PC-9 (cell line): ENCODE measurements at regions not wholly inside any gene's neighbourhood (a gene's known extent, or its start where the extent isn't known, plus 50 kb on each side); places are given as distances from the start of the nearest gene placed in this dataset.

Experiments
- BruUV-seq: library from RNA; stranded (reverse); fragments of 400-500 nt; replicated peaks from 2 replicates; lab custom pipeline; 2021; lab: Mats Ljungman, UMichigan
- CTCF ChIA-PET: fragments of 300-600 bp; sonication (Branson Sonifier 250); formaldehyde crosslinking; loops from one replicate; lab custom pipeline; 2022; ENCODE audit warnings: antibody characterized with exemption; lab: Charles Lee
- POLR2A ChIA-PET: fragments of 300-600 bp; sonication (Branson Sonifier 250); formaldehyde crosslinking; loops from one replicate; lab custom pipeline; 2022; ENCODE audit warnings: antibody characterized with exemption; ENCODE audit not compliant: unreplicated experiment; lab: Charles Lee
- DNase-seq, 2 experiments: peaks; one replicate each; pipeline versions ENCODE4 v3.0.0 to v3.0.0-alpha.2; 2015 to 2022; ENCODE audit warnings: mixed read lengths in 1 of 2
- H2AFZ ChIP-seq: fragments of 200-600 bp; sonication (generic); 2 replicates; pipeline ENCODE4 v1.8.1; 2017; ENCODE audit warnings: antibody characterized with exemption
- H3F3A ChIP-seq: fragments of 200-600 bp; sonication (generic); 2 replicates; pipeline ENCODE4 v1.8.1; 2017; ENCODE audit warnings: antibody characterized with exemption, mild to moderate bottlenecking, low read depth; ENCODE audit not compliant: insufficient read depth
- H3K27ac ChIP-seq: fragments of 200-600 bp; sonication (generic); 2 replicates; pipeline ENCODE4 v1.6.1; 2016; ENCODE audit warnings: mixed run types
- H3K27me3 ChIP-seq: fragments of 200-600 bp; sonication (generic); 2 replicates; pipeline ENCODE4 v1.6.1; 2016; ENCODE audit warnings: low read depth, mixed run types; ENCODE audit not compliant: insufficient read depth
- H3K36me3 ChIP-seq: fragments of 200-600 bp; sonication (generic); 2 replicates; pipeline ENCODE4 v1.6.1; 2016; ENCODE audit warnings: low read depth, mixed run types
- H3K4me1 ChIP-seq: fragments of 200-600 bp; sonication (generic); replicated peaks from 2 replicates; pipeline ENCODE4 v1.6.1; 2016; ENCODE audit warnings: mixed run types; ENCODE audit not compliant: insufficient read depth
- H3K4me2 ChIP-seq: fragments of 200-600 bp; sonication (generic); 2 replicates; pipeline ENCODE4 v1.6.1; 2017; ENCODE audit warnings: mixed run types
- H3K4me3 ChIP-seq: fragments of 200-600 bp; sonication (generic); 2 replicates; pipeline ENCODE4 v1.6.1; 2016; ENCODE audit warnings: mixed run types
- H3K79me2 ChIP-seq: fragments of 200-600 bp; sonication (generic); 2 replicates; pipeline ENCODE4 v1.6.1; 2017; ENCODE audit warnings: low read depth, mixed run types
- H3K9me2 ChIP-seq: fragments of 200-600 bp; sonication (generic); 2 replicates; pipeline ENCODE4 v1.8.1; 2017; ENCODE audit warnings: mild to moderate bottlenecking; ENCODE audit not compliant: insufficient read depth
- H3K9me3 ChIP-seq: fragments of 200-600 bp; sonication (generic); 2 replicates; pipeline ENCODE4 v1.8.1; 2016; ENCODE audit warnings: low read depth; ENCODE audit not compliant: insufficient read depth
- H4K20me1 ChIP-seq: fragments of 200-600 bp; sonication (generic); 2 replicates; pipeline ENCODE4 v1.8.1; 2017; ENCODE audit not compliant: insufficient read depth
- CTCF ChIP-seq: fragments of 200-600 bp; sonication (generic); conservative IDR thresholded peaks from 2 replicates; pipeline ENCODE4 v1.6.1; 2017; ENCODE audit warnings: mixed run types, antibody characterized with exemption, mild to moderate bottlenecking, moderate library complexity
- EZH2 ChIP-seq: fragments of 200-600 bp; sonication (generic); IDR thresholded peaks from 2 replicates; pipeline ENCODE4 v1.8.0; 2017; ENCODE audit warnings: antibody characterized with exemption, low read depth
- intact Hi-C: fragments of 100-400 bp; cut with micrococcal nuclease; formaldehyde crosslinking; loops from one replicate; pipeline ENCODE4 v1.10.0; 2022; ENCODE audit not compliant: unreplicated experiment

GRCh38 chr1:90810681-90811080 lies 93.6 kb upstream of the BARHL2 start:
- TF ChIP-seq CTCF (no peak), EZH2 (no peak)
- POLR2A ChIA-PET, result no interaction called here
- H3K4me2 ChIP-seq, result no peak overlapping the region
- H3K27me3 ChIP-seq, result no peaks in the 10 kb centered on the region
- no peak overlapping the region for H3K27ac ChIP-seq
- no peaks in the 10 kb centered on the region for H3K9me2 ChIP-seq
- no peaks in the 10 kb centered on the region for H3K79me2 ChIP-seq
- no peaks in the 10 kb centered on the region for H3K9me3 ChIP-seq
- no peak for DNase-seq
- H3K4me1 ChIP-seq, result no peaks in the 10 kb centered on the region
- intact Hi-C loops, result no loop called here
- no peak overlapping the region for H2AFZ ChIP-seq
- no peaks in the 10 kb centered on the region for H4K20me1 ChIP-seq
- H3K4me3 ChIP-seq, result no peak overlapping the region
- no peaks in the 10 kb centered on the region for H3F3A ChIP-seq
- no peaks in the 10 kb centered on the region for H3K36me3 ChIP-seq
- CTCF ChIA-PET, result no interaction called here
- no TSS peak for BruUV-seq

GRCh38 chr1:90809996-90810395 lies 92.9 kb upstream of the BARHL2 start:
- Histone ChIP-seq H3K27ac (no peak overlapping the region), H3K4me2 (no peak overlapping the region), H4K20me1 (no peaks in the 10 kb centered on the region), H3K9me2 (no peaks in the 10 kb centered on the region), H3K9me3 (no peaks in the 10 kb centered on the region), H2AFZ (no peak overlapping the region), H3K4me1 (no peaks in the 10 kb centered on the region), H3F3A (no peaks in the 10 kb centered on the region), H3K4me3 (no peak overlapping the region), H3K27me3 (no peaks in the 10 kb centered on the region), H3K36me3 (no peaks in the 10 kb centered on the region), H3K79me2 (no peaks in the 10 kb centered on the region)
- ChIA-PET POLR2A (no interaction called here), CTCF (no interaction called here)
- intact Hi-C loops, result no loop called here
- TF ChIP-seq EZH2 (no peak), CTCF (no peak)
- no peak for DNase-seq
- BruUV-seq, result no TSS peak

DNA sequence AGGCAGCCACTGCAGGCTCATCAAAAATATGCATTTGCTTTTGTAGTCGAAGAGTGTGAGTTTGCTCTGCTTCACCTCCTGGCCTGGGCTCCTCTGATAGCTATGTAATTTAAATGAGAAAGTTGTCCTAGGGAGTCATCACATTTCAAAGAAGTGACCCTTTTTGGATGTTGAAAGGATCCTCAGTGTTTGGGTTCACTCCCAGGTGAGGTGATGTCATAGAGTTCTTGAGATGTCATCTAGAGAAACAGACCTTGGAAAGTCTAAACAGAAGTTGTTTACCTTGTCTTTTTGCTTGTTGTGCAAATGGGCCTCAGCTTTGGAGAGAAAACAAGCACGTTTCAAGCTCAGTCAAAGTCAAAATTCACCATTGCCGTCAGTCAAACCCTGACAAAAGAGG lies 92.0 kb upstream of the BARHL2 start:
- no peaks in the 10 kb centered on the region for H3K4me1 ChIP-seq
- H3K4me3 ChIP-seq, result no peak overlapping the region
- no peaks in the 10 kb centered on the region for H3K9me2 ChIP-seq
- intact Hi-C loops, result no loop called here
- no peaks in the 10 kb centered on the region for H3K27me3 ChIP-seq
- CTCF ChIA-PET, result no interaction called here
- H3K27ac ChIP-seq, result no peak overlapping the region
- no peaks in the 10 kb centered on the region for H3K79me2 ChIP-seq
- TF ChIP-seq CTCF (no peak), EZH2 (no peak)
- H3K9me3 ChIP-seq, result no peaks in the 10 kb centered on the region
- BruUV-seq, result no TSS peak
- no peaks in the 10 kb centered on the region for H4K20me1 ChIP-seq
- H3K36me3 ChIP-seq, result no peaks in the 10 kb centered on the region
- DNase-seq, result no peak
- no peak overlapping the region for H3K4me2 ChIP-seq
- no peaks in the 10 kb centered on the region for H3F3A ChIP-seq
- no peak overlapping the region for H2AFZ ChIP-seq
- POLR2A ChIA-PET, result no interaction called here
